Left ventricle myocardium superior (tissue), 1 donor: ENCODE measurements at regions not wholly inside any gene's neighbourhood (a gene's known extent, or its start where the extent isn't known, plus 50 kb on each side); places are given as distances from the start of the nearest gene placed in this dataset.
A peak's percentile ranks its signal among the peaks of the same experiment; 100 is the strongest.
"Not testable (repeated sequence)": the region's sequence is repeated elsewhere in the genome, so short reads cannot be mapped to it uniquely, and the experiment has no call there.

Source experiments
- ATAC-seq: fragments of 200-7000 bp; cut with Tn5 transposase; one replicate; pipeline ENCODE4 v1.9.1; 2020; ENCODE audit warnings: mild to moderate bottlenecking, moderate library complexity
- DNase-seq: peaks from one replicate; pipeline ENCODE4 v3.0.0-alpha.2; 2020
- intact Hi-C: fragments of 100-400 bp; cut with micrococcal nuclease; formaldehyde crosslinking; loops from one replicate; pipeline ENCODE4 v1.11.0; 2022
- donor health status: DM: no; HTN: yes; CAD: no; lungs with severe emphysema.

DNA sequence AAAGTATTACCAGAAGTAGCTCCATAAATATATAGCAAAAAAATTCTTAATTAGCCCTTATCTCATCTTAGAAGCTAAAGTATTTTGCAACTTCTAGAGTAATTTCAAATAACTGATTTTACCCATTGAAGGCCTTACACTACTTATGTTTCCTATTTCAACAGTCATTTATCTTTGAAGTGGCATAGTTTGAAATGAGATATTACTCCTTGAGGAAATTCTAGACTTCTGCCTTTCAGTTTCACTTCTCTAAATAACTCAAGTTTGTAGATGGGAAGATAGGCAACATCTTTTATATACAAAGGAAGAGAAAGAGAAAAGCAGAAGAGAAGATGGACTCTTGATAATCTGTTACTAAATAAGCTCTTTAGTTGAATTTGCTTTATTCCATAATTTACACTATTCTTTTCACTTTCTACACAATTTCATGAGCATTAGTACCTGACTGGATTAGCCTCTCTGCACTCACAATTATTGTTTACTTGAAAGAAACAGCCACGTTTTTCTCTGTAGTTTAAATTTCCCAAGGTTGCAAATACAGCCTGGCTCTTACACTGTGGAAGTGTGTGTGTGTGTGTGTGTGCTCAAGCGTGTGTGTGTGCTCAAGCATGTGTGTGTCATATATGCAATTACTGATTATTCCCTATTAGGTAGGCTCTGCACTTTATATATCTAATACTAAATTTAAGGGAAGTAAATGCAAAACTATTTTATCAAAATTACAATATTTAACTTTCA is 60.6 kb upstream of the EMB start:
- intact Hi-C loops, result no loop called here
- no peak for DNase-seq
- ATAC-seq, result no peak

DNA sequence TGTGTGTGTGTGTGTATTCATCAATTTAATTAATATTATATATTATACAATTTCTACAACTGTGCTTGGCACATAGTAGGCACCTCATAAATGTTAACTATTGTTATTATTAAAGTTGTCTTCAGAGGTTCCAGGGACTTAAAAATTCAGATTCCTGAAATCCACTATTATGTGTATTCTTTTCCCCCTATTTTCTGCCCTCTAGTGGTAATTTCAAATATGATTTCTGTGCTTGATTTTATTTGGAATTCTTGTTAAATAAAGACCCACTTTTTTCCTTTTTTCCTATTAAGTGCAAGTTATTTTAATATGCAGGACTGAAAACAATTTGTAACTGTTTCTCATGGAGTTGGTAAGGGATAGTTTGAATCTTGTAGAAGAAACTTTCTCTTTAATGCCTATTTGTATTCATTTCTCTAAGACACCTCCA is 72.0 kb upstream of the EMB start:
- DNase-seq, intact Hi-C loops, ATAC-seq: not testable (repeated sequence)

GRCh38 chr5:50521060-50521459 is 80.0 kb upstream of the EMB start:
- ATAC-seq, DNase-seq, intact Hi-C loops: not testable (repeated sequence)

GRCh38 chr5:50527514-50528060 is 86.5 kb upstream of the EMB start:
- intact Hi-C loops, DNase-seq, ATAC-seq: not testable (repeated sequence)

GRCh38 chr5:50535393-50535792 is 94.3 kb upstream of the EMB start:
- ATAC-seq (no peak), DNase-seq (no peak)
- intact Hi-C loops, result no loop called here

DNA sequence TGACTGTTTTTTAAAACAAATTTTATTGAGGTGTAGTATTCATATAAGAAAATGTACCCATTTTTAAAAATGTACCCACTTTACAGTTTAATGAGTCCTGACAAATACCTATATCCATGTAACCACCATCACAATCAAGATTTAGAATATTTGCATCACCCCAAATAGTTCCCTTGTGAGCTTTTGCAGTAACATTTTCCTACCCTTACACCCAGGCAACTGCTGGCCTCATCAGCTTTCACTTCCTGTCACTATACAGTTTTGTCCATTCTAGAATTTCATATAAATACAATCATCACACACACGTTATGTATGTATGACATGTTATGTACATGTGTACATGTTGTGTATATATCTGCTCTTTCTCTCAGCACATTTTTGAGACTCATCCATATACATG is 96.4 kb upstream of the EMB start:
- DNase-seq, ATAC-seq, intact Hi-C loops: not testable (repeated sequence)

GRCh38 chr5:50547303-50547702 is 106.2 kb upstream of the EMB start:
- ATAC-seq (no peak), DNase-seq (no peak)
- intact Hi-C loops, result no loop called here

DNA sequence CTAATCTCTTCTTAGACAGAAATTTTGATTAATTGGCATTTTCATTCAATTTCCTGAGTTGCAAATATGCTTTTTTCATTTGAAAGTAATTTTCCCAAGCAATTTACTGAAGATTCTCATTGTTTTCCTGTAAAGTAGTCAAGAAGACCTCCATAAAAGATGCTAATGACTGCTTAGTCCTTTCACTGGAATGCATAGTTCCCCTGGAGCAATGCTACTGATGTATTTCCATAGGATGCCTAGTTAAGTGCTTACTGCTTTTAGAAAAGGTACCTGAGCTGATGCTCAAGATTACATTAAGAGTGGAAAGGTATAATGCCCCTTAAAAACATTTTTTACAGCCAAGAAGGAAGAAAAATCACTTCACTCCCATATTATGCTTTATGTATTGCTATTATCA is 109.2 kb upstream of the EMB start:
- ATAC-seq, result no peak
- no peak for DNase-seq
- intact Hi-C loops, result no loop called here

- ATAC-seq (no peak), DNase-seq (no peak)
- intact Hi-C loops, result no loop called here
Observed at GRCh38 chr5:50550993-50551392, 109.9 kb upstream of the EMB start.

DNA sequence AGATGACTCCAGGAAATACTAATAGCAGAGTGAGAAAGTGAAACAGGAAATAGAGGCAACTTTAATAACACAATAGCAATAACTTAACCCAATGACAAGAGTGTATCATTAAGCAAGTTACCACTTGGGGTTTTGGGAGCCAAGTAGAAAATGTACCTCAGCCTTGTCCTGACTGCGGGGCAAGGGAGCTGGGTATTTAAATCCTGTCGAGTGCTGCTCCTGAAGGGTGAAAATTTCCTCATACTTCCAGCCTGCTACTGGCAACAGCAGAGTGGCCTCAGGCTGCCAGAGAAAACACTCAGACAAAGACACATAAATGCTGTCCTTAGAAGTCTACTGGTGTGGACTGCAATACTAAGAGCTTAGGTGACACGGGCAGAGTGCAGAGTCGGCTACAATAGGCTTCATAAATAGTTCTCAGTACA is 112.5 kb upstream of the EMB start:
- ATAC-seq (peak; percentile 39), DNase-seq (no peak)
- intact Hi-C loops, result no loop called here

DNA sequence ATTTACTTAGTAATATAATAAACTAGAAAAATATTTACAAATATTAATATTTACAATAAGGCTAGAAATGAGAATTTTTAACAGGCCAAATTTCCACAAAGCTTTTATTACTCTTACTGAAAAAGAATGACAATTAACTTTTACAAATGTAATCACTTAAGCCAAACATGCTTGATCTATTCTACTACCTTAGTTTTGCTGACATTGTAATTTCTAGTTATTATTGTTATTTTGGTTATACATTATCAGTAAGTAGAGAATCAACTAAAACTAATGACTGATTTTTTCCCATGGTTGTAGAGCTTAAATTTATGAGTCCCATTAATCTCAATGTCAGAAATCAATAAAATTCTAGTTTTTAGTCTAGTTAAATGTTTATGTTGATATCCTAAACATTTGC is 107.8 kb upstream of the PARP8 start:
- DNase-seq, ATAC-seq, intact Hi-C loops: not testable (repeated sequence)

DNA sequence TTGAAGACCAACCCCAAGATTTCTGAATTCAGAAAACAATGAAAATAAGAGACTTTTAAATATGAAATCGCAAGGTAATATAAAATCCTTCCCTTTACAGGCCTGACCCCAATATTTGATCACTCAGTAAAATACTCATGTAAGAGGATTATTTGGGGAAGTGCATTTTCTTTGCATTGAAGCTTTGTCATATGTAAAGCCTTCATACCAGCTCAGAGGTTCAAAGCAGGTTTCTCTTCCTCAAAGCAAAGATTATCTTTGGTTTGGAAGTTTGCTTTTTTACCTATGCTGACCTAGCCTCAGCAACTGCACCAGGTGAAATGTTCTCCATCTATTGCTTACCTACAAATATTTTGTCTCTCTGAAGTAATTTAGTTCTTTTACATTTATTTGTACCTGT is 106.5 kb upstream of the PARP8 start:
- intact Hi-C loops, result no loop called here
- ATAC-seq, result no peak

GRCh38 chr5:50562694-50563093 is 103.7 kb upstream of the PARP8 start:
- intact Hi-C loops, result no loop called here
- no peak for DNase-seq
- ATAC-seq, result no peak

More for the DNA sequence above, 106.5 kb upstream of the PARP8 start:
- no peak for DNase-seq

DNA sequence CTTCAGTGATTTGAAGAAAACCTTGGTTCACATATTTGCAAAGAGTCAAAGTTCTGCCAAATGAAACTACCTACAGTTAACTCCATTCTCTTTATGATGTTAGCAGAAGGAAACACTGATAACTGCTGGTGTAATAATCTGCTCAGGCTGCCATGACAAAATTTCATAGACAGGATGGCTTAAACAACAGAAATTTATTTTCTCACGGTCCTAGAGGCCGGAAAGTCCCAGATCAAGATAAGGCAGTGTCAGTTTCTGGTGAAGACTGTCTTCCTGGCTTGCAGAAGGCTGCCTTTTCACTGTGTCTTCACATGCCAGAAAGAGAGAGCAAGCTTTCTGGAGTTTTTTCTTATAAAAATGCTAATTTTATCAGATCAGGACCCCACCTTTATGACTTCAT is 102.4 kb upstream of the PARP8 start:
- DNase-seq (no peak), ATAC-seq (no peak)
- intact Hi-C loops, result no loop called here

- DNase-seq (no peak), ATAC-seq (no peak)
- intact Hi-C loops, result no loop called here
Observed at GRCh38 chr5:50564558-50564957, 101.9 kb upstream of the PARP8 start.

DNA sequence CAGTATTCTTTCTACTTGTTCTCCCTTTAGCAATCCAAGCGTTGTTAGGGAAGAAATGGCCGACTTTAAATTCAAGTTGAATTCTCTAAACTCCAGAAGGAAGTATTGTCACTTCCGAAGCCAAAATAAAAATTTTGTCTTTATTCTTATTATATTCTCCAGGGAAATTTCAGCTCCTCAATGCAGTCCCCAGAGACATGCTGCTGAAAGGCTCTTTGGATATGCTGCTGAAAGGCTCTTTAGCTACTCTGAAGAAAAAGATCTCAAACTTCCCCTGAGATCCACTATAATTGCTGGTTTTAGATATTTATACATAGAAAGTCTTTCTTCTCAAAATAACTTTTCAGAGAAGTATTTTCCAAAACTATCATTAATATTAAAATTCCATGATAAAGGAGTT is 92.3 kb upstream of the PARP8 start:
- ATAC-seq (no peak), DNase-seq (no peak)
- intact Hi-C loops, result no loop called here

DNA sequence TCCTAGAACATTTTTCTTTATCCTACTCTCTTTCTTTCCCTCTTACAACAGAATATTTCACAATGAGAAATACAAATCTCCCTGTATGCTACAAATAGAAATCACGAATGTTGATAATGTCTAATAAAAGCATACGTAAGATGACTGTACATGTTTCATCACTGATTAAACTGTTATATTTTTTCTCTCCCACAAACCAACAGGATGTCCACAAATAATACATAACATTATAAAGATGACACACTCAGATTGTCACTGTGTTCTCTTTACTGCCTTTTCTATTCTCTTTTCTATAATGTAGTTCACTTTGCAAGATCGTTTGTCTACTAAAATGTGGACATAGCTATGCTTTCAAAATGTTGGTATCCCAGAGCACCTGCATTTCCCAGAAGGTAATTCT is 90.7 kb upstream of the PARP8 start:
- intact Hi-C loops, result no loop called here
- no peak for DNase-seq
- ATAC-seq, result no peak

DNA sequence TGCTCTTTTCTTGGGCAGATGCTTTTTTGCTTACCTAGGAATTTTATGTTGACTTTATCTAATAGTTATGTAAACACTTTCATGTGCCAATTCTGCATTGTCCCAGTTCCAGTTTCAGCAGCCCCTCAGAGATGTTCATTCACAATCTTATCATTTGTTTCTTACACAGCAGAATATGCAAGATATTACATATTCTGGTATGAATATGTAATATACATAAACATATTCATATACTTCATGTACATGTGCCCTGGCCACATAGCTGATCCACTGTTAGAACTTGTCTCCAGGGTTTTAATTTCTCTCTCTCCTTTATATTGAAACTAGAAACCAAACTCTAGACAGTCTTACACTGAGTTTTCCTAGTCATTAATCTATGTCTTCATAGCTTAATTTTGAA is 90.2 kb upstream of the PARP8 start:
- no peak for ATAC-seq
- DNase-seq, result no peak
- intact Hi-C loops, result no loop called here

DNA sequence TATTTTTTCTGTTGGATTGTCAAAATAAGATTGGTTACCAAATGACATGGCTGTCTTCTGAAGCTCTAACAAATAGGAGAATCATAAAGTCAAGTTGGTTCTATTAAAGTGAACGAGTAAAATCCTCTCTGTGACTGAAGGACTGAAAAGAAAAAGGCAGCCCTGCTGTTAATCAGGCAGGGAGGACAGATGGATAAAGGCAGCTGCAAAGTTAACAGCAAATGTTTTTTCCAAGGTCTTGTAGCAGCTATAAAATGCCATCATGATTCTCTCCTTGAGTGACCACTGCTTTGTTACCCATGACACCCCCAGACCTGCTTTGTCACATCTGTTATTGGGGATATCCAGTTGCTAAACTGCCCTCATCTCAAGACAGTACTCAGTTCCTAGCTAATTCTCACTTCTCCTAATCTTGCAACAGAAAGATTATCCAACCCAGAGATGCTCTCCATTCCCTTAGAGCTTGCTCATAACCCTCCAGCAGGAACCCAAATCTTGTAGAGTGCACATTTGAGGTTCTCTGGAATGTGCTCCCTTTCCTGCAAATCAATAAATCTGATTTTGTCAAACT is 89.7 kb upstream of the PARP8 start:
- intact Hi-C loops, result no loop called here
- ATAC-seq (no peak), DNase-seq (no peak)

DNA sequence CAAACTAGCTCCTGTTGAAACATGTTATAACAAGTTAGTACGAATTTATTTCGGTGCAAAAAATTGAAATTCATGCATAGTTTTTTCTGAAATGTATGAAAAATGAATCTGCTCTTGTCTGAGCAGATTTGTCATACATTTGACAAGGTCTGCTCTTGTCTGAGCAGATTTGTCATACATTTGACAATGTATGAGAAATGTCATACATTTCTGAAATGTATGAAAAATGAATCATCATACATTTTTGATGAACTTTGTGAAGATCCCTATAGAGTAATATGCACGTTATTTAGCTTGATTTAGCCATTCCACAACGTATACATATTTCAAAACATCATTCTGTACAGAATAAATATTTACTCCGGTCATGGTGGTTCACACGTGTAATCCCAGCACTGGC is 85.9 kb upstream of the PARP8 start:
- DNase-seq (no peak), ATAC-seq (no peak)
- intact Hi-C loops, result no loop called here

GRCh38 chr5:50581845-50582244 is 84.6 kb upstream of the PARP8 start:
- ATAC-seq, DNase-seq, intact Hi-C loops: not testable (repeated sequence)
